Cardiac muscle cell (in vitro differentiated cells and primary cell): ENCODE measurements at regions not wholly inside any gene's neighbourhood (a gene's known extent, or its start where the extent isn't known, plus 50 kb on each side); places are given as distances from the start of the nearest gene placed in this dataset.

Experiments used
- DNase-seq, 2 donors: peaks; one replicate each; pipeline versions ENCODE4 v3.0.0 to v3.0.0-alpha.2; 2010 to 2017; ENCODE audit warnings: low read depth in 1 of 2, low spot score in 1 of 2
- H3K27ac ChIP-seq: fragments of 200-600 bp; sonication (generic); 2 replicates; pipeline ENCODE4 v1.5.1; 2016
- H3K27me3 ChIP-seq: fragments of 200-600 bp; sonication (generic); 2 replicates; pipeline ENCODE4 v1.6.0; 2016; ENCODE audit warnings: control low read depth
- H3K36me3 ChIP-seq: fragments of 200-600 bp; sonication (generic); 2 replicates; pipeline ENCODE4 v1.5.1; 2016; ENCODE audit warnings: control low read depth
- H3K4me1 ChIP-seq: fragments of 200-600 bp; sonication (generic); 2 replicates; pipeline ENCODE4 v1.8.1; 2017; ENCODE audit warnings: low read depth, mild to moderate bottlenecking, mixed run types
- H3K4me3 ChIP-seq: fragments of 200-600 bp; sonication (generic); 2 replicates; pipeline ENCODE4 v1.5.1; 2016; ENCODE audit warnings: mild to moderate bottlenecking
- H3K9me3 ChIP-seq: fragments of 200-600 bp; sonication (generic); 2 replicates; pipeline ENCODE4 v1.5.1; 2017; ENCODE audit warnings: low read depth, mild to moderate bottlenecking, control low read depth
- TF ChIP-seq, protein P1 (sequence below): IDR thresholded peaks from 2 replicates; pipeline ENCODE4 v1.5.1; 2012; ENCODE audit warnings: low read depth, mild to moderate bottlenecking, low read length

DNA sequence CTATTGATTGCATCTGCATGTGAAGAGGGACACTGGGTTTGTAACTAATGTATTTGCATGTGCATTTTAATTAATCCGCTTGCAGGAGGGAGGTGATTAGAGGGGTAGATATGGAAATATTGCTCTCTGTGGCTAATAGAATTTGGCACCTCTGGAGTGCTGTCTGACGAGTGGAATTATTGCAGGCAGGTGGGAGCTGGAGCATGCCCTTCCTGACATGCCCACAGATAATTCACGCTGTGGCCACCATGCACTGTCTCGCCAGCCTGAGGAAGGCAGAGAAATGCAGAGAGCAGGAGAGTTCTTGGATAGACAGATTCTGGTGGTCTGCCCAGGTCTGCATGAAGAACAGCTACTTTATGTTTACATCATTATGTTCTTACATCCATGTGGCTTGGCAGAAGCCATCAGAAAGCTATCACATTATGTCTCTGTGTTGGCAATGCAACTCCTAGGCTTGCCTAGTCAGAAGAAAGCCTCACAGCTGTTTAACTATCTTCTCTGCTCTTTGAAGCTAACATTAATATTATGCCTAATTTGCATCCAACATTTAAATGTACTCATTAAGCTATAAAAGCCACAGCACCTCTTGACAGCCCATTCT, 89.4 kb upstream of the DRD2 start:
- Histone ChIP-seq H3K36me3 (no peaks in the 10 kb centered on the region), H3K9me3 (no peaks in the 10 kb centered on the region), H3K27me3 (no peaks in the 10 kb centered on the region), H3K4me3 (no peak overlapping the region), H3K27ac (no peak overlapping the region), H3K4me1 (peaks cover 15% of the 10 kb centered on the region)
- DNase-seq: no peak
- TF ChIP-seq, protein P1, sequence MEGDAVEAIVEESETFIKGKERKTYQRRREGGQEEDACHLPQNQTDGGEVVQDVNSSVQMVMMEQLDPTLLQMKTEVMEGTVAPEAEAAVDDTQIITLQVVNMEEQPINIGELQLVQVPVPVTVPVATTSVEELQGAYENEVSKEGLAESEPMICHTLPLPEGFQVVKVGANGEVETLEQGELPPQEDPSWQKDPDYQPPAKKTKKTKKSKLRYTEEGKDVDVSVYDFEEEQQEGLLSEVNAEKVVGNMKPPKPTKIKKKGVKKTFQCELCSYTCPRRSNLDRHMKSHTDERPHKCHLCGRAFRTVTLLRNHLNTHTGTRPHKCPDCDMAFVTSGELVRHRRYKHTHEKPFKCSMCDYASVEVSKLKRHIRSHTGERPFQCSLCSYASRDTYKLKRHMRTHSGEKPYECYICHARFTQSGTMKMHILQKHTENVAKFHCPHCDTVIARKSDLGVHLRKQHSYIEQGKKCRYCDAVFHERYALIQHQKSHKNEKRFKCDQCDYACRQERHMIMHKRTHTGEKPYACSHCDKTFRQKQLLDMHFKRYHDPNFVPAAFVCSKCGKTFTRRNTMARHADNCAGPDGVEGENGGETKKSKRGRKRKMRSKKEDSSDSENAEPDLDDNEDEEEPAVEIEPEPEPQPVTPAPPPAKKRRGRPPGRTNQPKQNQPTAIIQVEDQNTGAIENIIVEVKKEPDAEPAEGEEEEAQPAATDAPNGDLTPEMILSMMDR: no peak

DNA sequence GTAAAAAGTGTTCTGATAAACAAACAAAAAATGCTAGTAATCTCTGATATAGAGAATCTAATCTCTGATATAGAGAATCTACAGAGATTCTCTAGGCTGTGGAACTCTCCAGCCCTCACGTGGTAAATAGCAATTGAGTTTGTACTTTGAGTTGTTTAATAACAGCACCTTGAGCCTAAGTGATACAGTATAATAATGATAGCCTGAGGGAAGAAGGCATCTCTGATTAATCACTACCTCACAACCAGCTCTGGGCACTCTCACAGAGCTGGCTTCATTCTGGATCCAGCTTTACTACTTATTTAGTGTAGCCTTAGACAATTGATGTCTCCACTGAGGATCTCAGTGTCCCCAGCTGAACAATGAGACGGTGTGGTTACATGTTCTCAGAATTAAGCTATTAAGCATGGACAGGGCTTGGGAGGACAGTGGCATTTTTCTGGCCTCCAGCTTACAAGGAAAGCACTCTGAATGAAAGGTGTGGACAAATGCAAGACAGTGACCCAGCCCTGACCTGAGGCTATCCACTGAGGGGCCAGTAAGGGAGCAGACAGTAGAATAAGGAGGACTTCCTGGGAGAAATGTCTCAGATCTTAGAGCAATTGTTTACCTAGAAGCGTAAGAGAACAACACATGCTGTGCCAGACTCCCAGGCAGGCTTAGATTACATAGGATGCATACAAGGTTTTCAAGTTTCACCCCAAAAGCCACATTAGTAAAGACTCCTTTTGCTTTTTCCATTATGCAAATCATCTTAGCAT, 88.7 kb upstream of the DRD2 start:
- Histone ChIP-seq H3K36me3 (no peaks in the 10 kb centered on the region), H3K27ac (no peak overlapping the region), H3K9me3 (no peaks in the 10 kb centered on the region), H3K27me3 (no peaks in the 10 kb centered on the region), H3K4me3 (no peak overlapping the region), H3K4me1 (peaks cover 11% of the 10 kb centered on the region)
- TF ChIP-seq, protein P1: no peak
- no peak for DNase-seq

DNA sequence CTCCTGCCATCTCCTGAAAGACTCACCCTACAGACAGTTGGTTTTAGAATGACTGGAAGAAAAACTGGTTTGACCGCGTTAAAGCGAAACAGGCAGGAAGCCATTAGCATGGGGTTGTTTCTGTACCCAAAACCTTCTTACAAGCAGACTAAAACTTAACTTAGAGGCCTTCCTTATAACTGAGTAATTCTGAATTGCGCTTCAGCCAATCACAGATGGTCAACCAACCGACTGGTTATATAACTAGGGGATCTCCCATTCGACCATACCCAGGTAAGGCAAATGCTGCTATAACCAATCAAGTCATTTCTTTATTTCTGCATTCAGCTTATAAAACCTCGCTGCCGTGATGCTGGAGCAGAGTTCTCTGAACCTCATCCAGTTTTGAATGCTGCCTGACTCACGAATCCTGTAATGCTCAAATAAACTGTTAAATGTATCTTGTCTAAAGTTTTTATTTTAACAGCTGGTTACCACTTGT, 87.8 kb upstream of the DRD2 start:
- H3K27me3 ChIP-seq: no peaks in the 10 kb centered on the region
- H3K4me1 ChIP-seq: peaks cover 6% of the 10 kb centered on the region
- no peaks in the 10 kb centered on the region for H3K36me3 ChIP-seq
- H3K27ac ChIP-seq: no peak overlapping the region
- no peak for DNase-seq
- TF ChIP-seq, protein P1: no peak
- H3K4me3 ChIP-seq: no peak overlapping the region
- H3K9me3 ChIP-seq: no peaks in the 10 kb centered on the region

DNA sequence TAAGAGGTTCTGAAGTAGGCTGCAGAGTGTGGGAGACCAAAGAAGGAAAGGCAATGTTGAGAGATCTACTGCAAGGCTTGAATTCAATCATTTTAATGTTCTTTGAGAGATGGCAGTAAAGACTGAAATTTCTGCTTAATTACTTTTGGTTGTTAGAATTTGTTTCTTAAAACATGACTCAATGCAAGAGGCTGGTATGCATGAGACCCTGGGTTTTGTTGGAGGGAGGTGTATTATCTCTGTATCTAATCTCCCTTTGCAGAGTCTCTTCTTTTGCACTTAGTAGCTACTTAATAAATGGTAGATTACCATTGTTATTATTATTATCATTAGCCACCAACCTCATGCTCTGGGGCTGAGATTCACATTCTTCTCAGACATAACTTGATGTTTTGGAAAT, 87.4 kb upstream of the DRD2 start:
- TF ChIP-seq, protein P1: no peak
- DNase-seq: no peak
- no peak overlapping the region for H3K27ac ChIP-seq
- no peaks in the 10 kb centered on the region for H3K36me3 ChIP-seq
- peaks cover 6% of the 10 kb centered on the region for H3K4me1 ChIP-seq
- H3K4me3 ChIP-seq: no peak overlapping the region
- no peaks in the 10 kb centered on the region for H3K9me3 ChIP-seq
- no peaks in the 10 kb centered on the region for H3K27me3 ChIP-seq

DNA sequence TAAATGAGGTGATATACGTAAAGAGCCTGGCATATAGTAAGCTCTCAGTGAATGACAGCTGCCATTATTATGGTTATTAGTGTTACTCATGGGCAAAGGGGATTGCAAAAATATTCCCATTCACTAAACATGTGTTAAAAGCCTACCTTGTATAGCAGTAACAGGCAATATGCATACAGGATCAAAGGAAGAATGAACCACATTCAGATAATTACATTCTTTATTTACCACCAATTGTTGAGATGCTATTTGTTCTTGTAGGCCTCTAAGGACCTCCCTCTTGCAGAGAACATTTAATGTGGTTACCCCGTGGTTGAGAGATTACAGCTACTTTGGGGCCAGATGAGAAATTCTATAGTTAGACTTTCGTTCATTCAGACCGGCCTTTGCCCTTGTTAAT, 82.7 kb upstream of the DRD2 start:
- H3K4me1 ChIP-seq: no peaks in the 10 kb centered on the region
- H3K27ac ChIP-seq: no peak overlapping the region
- H3K27me3 ChIP-seq: no peaks in the 10 kb centered on the region
- no peak overlapping the region for H3K4me3 ChIP-seq
- TF ChIP-seq, protein P1: no peak
- DNase-seq: no peak
- H3K9me3 ChIP-seq: no peaks in the 10 kb centered on the region
- H3K36me3 ChIP-seq: no peaks in the 10 kb centered on the region
